Neural crest cell (in vitro differentiated cells): ENCODE measurements at regions not wholly inside any gene's neighbourhood (a gene's known extent, or its start where the extent isn't known, plus 50 kb on each side); places are given as distances from the start of the nearest gene placed in this dataset.

ENCODE experiments used
- DNase-seq: peaks from one replicate; pipeline ENCODE4 v3.0.0; 2021; ENCODE audit warnings: low read depth, mixed read lengths, low spot score
- H3K27ac Mint-ChIP-seq: one replicate; pipeline ENCODE4 v1.8.0; 2021; ENCODE audit warnings: mild to moderate bottlenecking, mixed read lengths; ENCODE audit not compliant: unreplicated experiment
- H3K27me3 Mint-ChIP-seq: 2 replicates; pipeline ENCODE4 v1.8.0; 2021; ENCODE audit warnings: low read depth, mild to moderate bottlenecking, mixed read lengths
- H3K36me3 Mint-ChIP-seq: 2 replicates; pipeline ENCODE4 v1.8.0; 2021; ENCODE audit warnings: low read depth, mild to moderate bottlenecking, mixed read lengths
- H3K4me1 Mint-ChIP-seq: 2 replicates; pipeline ENCODE4 v1.8.0; 2021; ENCODE audit warnings: mixed read lengths
- H3K4me3 Mint-ChIP-seq: one replicate; pipeline ENCODE4 v1.8.0; 2021; ENCODE audit warnings: mild to moderate bottlenecking, mixed read lengths
- H3K9me3 Mint-ChIP-seq: 2 replicates; pipeline ENCODE4 v1.8.0; 2021; ENCODE audit warnings: mixed read lengths
- CTCF ChIP-seq: fragments of 200-600 bp; sonication (generic); conservative IDR thresholded peaks from 2 replicates; pipeline ENCODE4 v1.5.0; 2021; ENCODE audit warnings: antibody characterized with exemption, mild to moderate bottlenecking

DNA sequence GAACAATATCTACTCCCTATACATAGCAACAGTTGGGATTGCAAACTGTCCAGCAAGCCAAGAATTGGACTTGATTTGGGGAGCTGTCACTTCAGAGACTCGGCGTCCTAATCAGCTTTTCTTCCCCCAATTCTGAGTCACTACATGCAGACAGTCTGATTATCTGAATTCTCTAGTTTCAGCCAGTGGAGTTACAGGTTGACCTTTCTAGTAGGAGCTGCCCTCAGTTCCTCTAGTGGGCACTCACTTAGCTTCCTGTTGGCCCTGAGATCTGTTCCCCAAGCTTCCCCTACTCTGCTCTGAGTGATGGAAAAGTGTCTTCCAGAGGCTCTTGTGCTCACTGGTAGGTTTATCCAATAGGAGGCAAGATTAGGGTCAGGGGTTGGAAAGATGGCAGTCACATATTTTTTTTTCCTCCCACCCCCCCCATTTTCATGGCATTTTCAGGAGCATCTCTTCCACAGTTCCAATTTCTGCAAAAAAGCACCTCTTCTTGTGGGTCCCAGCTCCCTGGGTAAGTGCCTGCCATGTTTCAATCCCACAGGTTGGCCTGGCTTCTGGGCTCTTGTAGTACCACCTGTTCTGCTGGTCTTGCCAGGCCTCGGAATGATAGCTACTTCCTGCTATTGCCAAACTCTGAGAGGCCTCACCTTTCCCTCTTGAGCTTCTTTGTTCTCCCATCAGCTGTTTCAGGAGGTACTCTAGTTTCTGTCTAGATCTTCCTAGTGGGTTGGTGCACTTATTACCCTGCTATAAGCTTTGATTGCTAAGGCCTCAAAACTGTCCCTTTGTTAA is 182.2 kb downstream of the RAP2B start:
- Mint-ChIP-seq H3K27ac (no peak overlapping the region), H3K36me3 (no peaks in the 10 kb centered on the region), H3K4me1 (no peaks in the 10 kb centered on the region), H3K27me3 (no peaks in the 10 kb centered on the region), H3K9me3 (peaks cover 8% of the 10 kb centered on the region), H3K4me3 (no peak overlapping the region)
- TF ChIP-seq CTCF, result no peak
- DNase-seq, result no peak

- no peaks in the 10 kb centered on the region for H3K4me1 Mint-ChIP-seq
- H3K9me3 Mint-ChIP-seq, result peaks cover 14% of the 10 kb centered on the region
- H3K27me3 Mint-ChIP-seq, result no peaks in the 10 kb centered on the region
- no peaks in the 10 kb centered on the region for H3K36me3 Mint-ChIP-seq
- DNase-seq, result no peak
- no peak overlapping the region for H3K27ac Mint-ChIP-seq
- no peak overlapping the region for H3K4me3 Mint-ChIP-seq
- TF ChIP-seq CTCF, result no peak
These were observed 186.6 kb downstream of the RAP2B start for GRCh38 chr3:153348457-153349107.

DNA sequence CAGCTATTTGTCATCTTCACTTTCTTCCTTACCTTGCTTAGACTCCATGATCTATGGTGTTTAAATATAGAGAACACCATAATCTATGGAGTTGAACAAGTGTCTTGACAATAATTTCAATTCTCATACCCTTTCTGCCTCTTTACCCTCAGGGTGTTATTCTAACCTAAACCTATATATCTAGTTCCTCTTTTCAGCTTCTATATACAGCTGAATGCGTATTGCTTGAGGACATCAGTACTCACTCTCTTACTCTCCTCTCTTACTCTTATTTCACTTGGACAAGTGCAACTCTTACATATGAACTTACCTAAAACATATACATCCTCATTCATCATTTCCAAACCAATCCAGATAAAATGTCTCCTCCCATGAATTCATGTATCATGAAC is 187.1 kb downstream of the RAP2B start:
- Mint-ChIP-seq H3K36me3 (no peaks in the 10 kb centered on the region), H3K27me3 (no peaks in the 10 kb centered on the region), H3K27ac (no peak overlapping the region), H3K4me3 (no peak overlapping the region), H3K4me1 (no peaks in the 10 kb centered on the region), H3K9me3 (peaks cover 14% of the 10 kb centered on the region)
- DNase-seq, result no peak
- no peak for TF ChIP-seq CTCF

- Mint-ChIP-seq H3K9me3 (peaks cover 11% of the 10 kb centered on the region), H3K4me1 (no peaks in the 10 kb centered on the region), H3K4me3 (no peak overlapping the region), H3K27ac (no peak overlapping the region), H3K27me3 (no peaks in the 10 kb centered on the region), H3K36me3 (no peaks in the 10 kb centered on the region)
- DNase-seq, result no peak
- no peak for TF ChIP-seq CTCF
These were observed 188.4 kb downstream of the RAP2B start for GRCh38 chr3:153350420-153350819.

- H3K27ac Mint-ChIP-seq, result no peak overlapping the region
- no peak overlapping the region for H3K4me3 Mint-ChIP-seq
- H3K27me3 Mint-ChIP-seq, result no peaks in the 10 kb centered on the region
- H3K36me3 Mint-ChIP-seq, result no peaks in the 10 kb centered on the region
- peaks cover 11% of the 10 kb centered on the region for H3K9me3 Mint-ChIP-seq
- peaks cover 13% of the 10 kb centered on the region for H3K4me1 Mint-ChIP-seq
- no peak for TF ChIP-seq CTCF
- no peak for DNase-seq
These were observed 192.6 kb downstream of the RAP2B start for GRCh38 chr3:153354641-153355040.
